ENCODE measurements at regions not wholly inside any gene's neighbourhood (a gene's known extent, or its start where the extent isn't known, plus 50 kb on each side); places are given as distances from the start of the nearest gene placed in this dataset.

- no peaks in the 10 kb centered on the region for H3K79me2 ChIP-seq (ENCODE audit: insufficient read depth, low read length)
- H3K4me1 ChIP-seq (ENCODE audit: insufficient read depth, low read length): 0 out of 2 replicates have a peak, but pooled peaks cover 5% of the 10 kb centered on the region
- H4K20me1 ChIP-seq (ENCODE audit: insufficient read depth, low read length): no peaks in the 10 kb centered on the region
- WGBS (ENCODE audit: low lambda C conversion rate): 91% methylated on average over 11 of the region's 11 CpGs
- H3K27me3 ChIP-seq (ENCODE audit: control insufficient read depth in 1 of 2, insufficient read depth in 2 of 2, low read length in 2 of 2): no peaks in the 10 kb centered on the region
- no peak for FAIRE-seq
- no TSS peak for BruUV-seq (replicated peaks)
- intact Hi-C loops (cut with micrococcal nuclease; ENCODE audit: unreplicated experiment): no loop called here
- no peak overlapping the region for H3K4me3 ChIP-seq (replicated peaks in 1 of 3; ENCODE audit: insufficient read depth in 1 of 3, low read depth in 2 of 3, low read length in 3 of 3)
- H3K4me2 ChIP-seq (ENCODE audit: low read depth, low read length): no peak overlapping the region
- H3K9me3 ChIP-seq (ENCODE audit: low read length): no peaks in the 10 kb centered on the region
- CTCF ChIA-PET (ENCODE audit: low intra/inter-chr PET ratio, low total read pairs): no interaction called here
- H2AFZ ChIP-seq (ENCODE audit: low read length): no peak overlapping the region
- no peak overlapping the region for H3K9ac ChIP-seq (ENCODE audit: insufficient read depth, low read depth, low read length)
- no peak for ATAC-seq
- no peaks in the 10 kb centered on the region for H3K36me3 ChIP-seq (replicated peaks in 1 of 2; ENCODE audit: control insufficient read depth in 1 of 2, insufficient read depth in 2 of 2, low read length in 2 of 2)
- POLR2A ChIA-PET: no interaction called here
- DNase-seq (ENCODE audit: low spot score): no peak
- H3K27ac ChIP-seq (ENCODE audit: extremely low read length, insufficient read depth, low read length): no peak overlapping the region
- in situ Hi-C loops (cut with HindIII; ENCODE audit: extremely low pct_ligation_motif_present, low pct_unique_long_range_greater_than_20kb): loop anchor here (25.0 kb wide), 1 partner anchor 1045 kb away; no protein-coding TSS in a partner anchor
- TF ChIP-seq, protein P1, sequence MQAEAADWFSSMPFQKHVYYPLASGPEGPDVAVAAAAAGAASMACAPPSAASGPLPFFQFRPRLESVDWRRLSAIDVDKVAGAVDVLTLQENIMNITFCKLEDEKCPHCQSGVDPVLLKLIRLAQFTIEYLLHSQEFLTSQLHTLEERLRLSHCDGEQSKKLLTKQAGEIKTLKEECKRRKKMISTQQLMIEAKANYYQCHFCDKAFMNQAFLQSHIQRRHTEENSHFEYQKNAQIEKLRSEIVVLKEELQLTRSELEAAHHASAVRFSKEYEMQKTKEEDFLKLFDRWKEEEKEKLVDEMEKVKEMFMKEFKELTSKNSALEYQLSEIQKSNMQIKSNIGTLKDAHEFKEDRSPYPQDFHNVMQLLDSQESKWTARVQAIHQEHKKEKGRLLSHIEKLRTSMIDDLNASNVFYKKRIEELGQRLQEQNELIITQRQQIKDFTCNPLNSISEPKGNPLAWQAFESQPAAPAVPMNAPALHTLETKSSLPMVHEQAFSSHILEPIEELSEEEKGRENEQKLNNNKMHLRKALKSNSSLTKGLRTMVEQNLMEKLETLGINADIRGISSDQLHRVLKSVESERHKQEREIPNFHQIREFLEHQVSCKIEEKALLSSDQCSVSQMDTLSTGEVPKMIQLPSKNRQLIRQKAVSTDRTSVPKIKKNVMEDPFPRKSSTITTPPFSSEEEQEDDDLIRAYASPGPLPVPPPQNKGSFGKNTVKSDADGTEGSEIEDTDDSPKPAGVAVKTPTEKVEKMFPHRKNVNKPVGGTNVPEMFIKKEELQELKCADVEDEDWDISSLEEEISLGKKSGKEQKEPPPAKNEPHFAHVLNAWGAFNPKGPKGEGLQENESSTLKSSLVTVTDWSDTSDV (CRISPR knock-in tag; IDR thresholded peaks at IDR 0.05): no peak
- TF ChIP-seq HOXA7 (CRISPR knock-in tag; IDR thresholded peaks at IDR 0.05): no peak
- no peak for TF ChIP-seq ZNF878 (CRISPR knock-in tag; IDR thresholded peaks at IDR 0.05)
- no peak for TF ChIP-seq IKZF1 (IDR thresholded peaks at IDR 0.05)
- TF ChIP-seq MIER2 (CRISPR knock-in tag; IDR thresholded peaks at IDR 0.05): no peak
- no peak for TF ChIP-seq SCMH1 (CRISPR knock-in tag; IDR thresholded peaks at IDR 0.05; ENCODE audit: borderline replicate concordance)
- TF ChIP-seq EP300 (IDR thresholded peaks at IDR 0.05; ENCODE audit: low read depth in 2 of 2, low read length in 2 of 2): no peak
- no peak for TF ChIP-seq EP300 (CRISPR knock-in tag; IDR thresholded peaks at IDR 0.05; ENCODE audit: borderline replicate concordance)
- no peak for TF ChIP-seq GABPA (IDR thresholded peaks at IDR 0.05; ENCODE audit: low read depth, low read length)
- no peak for TF ChIP-seq GABPA (CRISPR knock-in tag; IDR thresholded peaks at IDR 0.05; ENCODE audit: low read depth)
- no peak for TF ChIP-seq RXRA (CRISPR knock-in tag; IDR thresholded peaks at IDR 0.05)
- no peak for TF ChIP-seq THRA (CRISPR knock-in tag; IDR thresholded peaks at IDR 0.05; ENCODE audit: borderline replicate concordance)
- no peak for TF ChIP-seq CSRNP2 (CRISPR knock-in tag; conservative IDR thresholded peaks at IDR 0.05; ENCODE audit: low read depth)
- no peak for TF ChIP-seq HNF4A (CRISPR knock-in tag; IDR thresholded peaks at IDR 0.05)
- TF ChIP-seq RFX1 (IDR thresholded peaks at IDR 0.05): no peak
- TF ChIP-seq, protein P2, sequence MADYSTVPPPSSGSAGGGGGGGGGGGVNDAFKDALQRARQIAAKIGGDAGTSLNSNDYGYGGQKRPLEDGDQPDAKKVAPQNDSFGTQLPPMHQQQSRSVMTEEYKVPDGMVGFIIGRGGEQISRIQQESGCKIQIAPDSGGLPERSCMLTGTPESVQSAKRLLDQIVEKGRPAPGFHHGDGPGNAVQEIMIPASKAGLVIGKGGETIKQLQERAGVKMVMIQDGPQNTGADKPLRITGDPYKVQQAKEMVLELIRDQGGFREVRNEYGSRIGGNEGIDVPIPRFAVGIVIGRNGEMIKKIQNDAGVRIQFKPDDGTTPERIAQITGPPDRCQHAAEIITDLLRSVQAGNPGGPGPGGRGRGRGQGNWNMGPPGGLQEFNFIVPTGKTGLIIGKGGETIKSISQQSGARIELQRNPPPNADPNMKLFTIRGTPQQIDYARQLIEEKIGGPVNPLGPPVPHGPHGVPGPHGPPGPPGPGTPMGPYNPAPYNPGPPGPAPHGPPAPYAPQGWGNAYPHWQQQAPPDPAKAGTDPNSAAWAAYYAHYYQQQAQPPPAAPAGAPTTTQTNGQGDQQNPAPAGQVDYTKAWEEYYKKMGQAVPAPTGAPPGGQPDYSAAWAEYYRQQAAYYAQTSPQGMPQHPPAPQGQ (CRISPR knock-in tag; IDR thresholded peaks at IDR 0.05; ENCODE audit: borderline replicate concordance): no peak
- no peak for TF ChIP-seq NFYB (CRISPR knock-in tag; IDR thresholded peaks at IDR 0.05)
Measured at GRCh38 chr21:35932232-35932911, 128.0 kb downstream of the SETD4 start.

Measured in HepG2 (cell line).